Endothelial cell of umbilical vein (primary cell): ENCODE measurements at regions not wholly inside any gene's neighbourhood (a gene's known extent, or its start where the extent isn't known, plus 50 kb on each side); places are given as distances from the start of the nearest gene placed in this dataset.

Source experiments
- BruUV-seq: library from RNA; stranded (reverse); fragments of 400-500 nt; replicated peaks from 2 replicates; lab custom pipeline; 2021; lab: Mats Ljungman, UMichigan
- CTCF ChIA-PET: fragments of 300-600, 350-600 bp; sonication (Branson Sonifier 250); formaldehyde crosslinking; loops from one replicate; lab custom pipeline; 2021; ENCODE audit warnings: antibody characterized with exemption, inconsistent platforms; lab: Charles Lee
- POLR2A ChIA-PET: fragments of 300-600, 350-600 bp; sonication (Branson Sonifier 250); formaldehyde crosslinking; loops from one replicate; lab custom pipeline; 2021; ENCODE audit warnings: antibody characterized with exemption, inconsistent platforms; lab: Charles Lee
- DNase-seq: peaks from one replicate; pipeline ENCODE4 v3.0.0-alpha.2; 2011; ENCODE audit warnings: low read depth, low spot score
- FAIRE-seq: peaks from 2 replicates; lab custom pipeline; 2011; peaks lifted over from hg19 to GRCh38; lab: Jason Lieb, UNC
- H2AFZ ChIP-seq: 2 replicates; pipeline ENCODE4 v1.6.0; 2012; ENCODE audit warnings: low read depth, low read length, control low read depth, inconsistent platforms
- H3K27ac ChIP-seq: 2 replicates; pipeline ENCODE4 v1.5.1; 2011; ENCODE audit warnings: low read depth, mild to moderate bottlenecking, control low read depth, low read length, moderate library complexity; ENCODE audit not compliant: insufficient read depth
- H3K27me3 ChIP-seq, 2 experiments: 2 replicates each; pipeline versions ENCODE4 v1.6.0 to v1.6.1; 2011; ENCODE audit warnings: low read length in 2 of 2, mixed read lengths in 1 of 2; ENCODE audit not compliant: control insufficient read depth in 2 of 2, insufficient read depth in 2 of 2
- H3K36me3 ChIP-seq, 2 experiments: 2 replicates in 1 of 2; 3 replicates in 1 of 2; pipeline ENCODE4 v1.5.1; 2011; ENCODE audit warnings: low read length in 2 of 2, mild to moderate bottlenecking in 1 of 2, moderate library complexity in 1 of 2; ENCODE audit not compliant: control insufficient read depth in 2 of 2, insufficient read depth in 2 of 2; ENCODE audit errors: extremely low read depth in 1 of 2
- H3K4me1 ChIP-seq: 3 replicates; pipeline ENCODE4 v1.5.1; 2011; ENCODE audit warnings: mild to moderate bottlenecking, low read length; ENCODE audit not compliant: control insufficient read depth, insufficient read depth; ENCODE audit errors: extremely low read depth
- H3K4me2 ChIP-seq: 2 replicates; pipeline ENCODE4 v1.6.1; 2011; ENCODE audit warnings: low read length, control low read depth, mixed read lengths; ENCODE audit not compliant: insufficient read depth
- H3K4me3 ChIP-seq, 3 experiments: fragments of 200-600 bp in 1 of 3; sonication (generic), shearing (Covaris generic) in 1 of 3; replicated peaks in 1 of 3; 2 replicates each; pipeline ENCODE4 v1.5.1; 2011 to 2016; ENCODE audit warnings: control low read depth in 3 of 3, low read length in 3 of 3, mild to moderate bottlenecking in 2 of 3, inconsistent platforms in 1 of 3, low read depth in 1 of 3, moderate library complexity in 1 of 3; ENCODE audit not compliant: insufficient read depth in 1 of 3
- H3K79me2 ChIP-seq: 2 replicates; pipeline ENCODE4 v1.6.0; 2012; ENCODE audit warnings: low read length, inconsistent platforms; ENCODE audit not compliant: control insufficient read depth, insufficient read depth
- H3K9ac ChIP-seq: replicated peaks from 2 replicates; pipeline ENCODE3; 2011; ENCODE audit warnings: low read length, control low read depth; ENCODE audit not compliant: insufficient read depth; ENCODE audit errors: extremely low read depth
- H3K9me1 ChIP-seq: replicated peaks from 3 replicates; pipeline ENCODE4 v1.6.0; 2011; ENCODE audit warnings: mild to moderate bottlenecking, low read length; ENCODE audit not compliant: control insufficient read depth, insufficient read depth; ENCODE audit errors: extremely low read depth
- H3K9me3 ChIP-seq: replicated peaks from 2 replicates; pipeline ENCODE4 v1.5.1; 2012; ENCODE audit warnings: low read length, inconsistent platforms; ENCODE audit not compliant: control insufficient read depth, insufficient read depth
- H4K20me1 ChIP-seq: replicated peaks from 2 replicates; pipeline ENCODE3; 2011; ENCODE audit warnings: mild to moderate bottlenecking, low read length; ENCODE audit not compliant: control insufficient read depth, insufficient read depth; ENCODE audit errors: extremely low read depth
- CTCF ChIP-seq, 2 donors: IDR thresholded peaks; 1 replicate in 1 of 2; 2 replicates in 1 of 2; pipeline ENCODE4 v1.5.1; 2011; ENCODE audit warnings: low read length in 2 of 2, mild to moderate bottlenecking in 2 of 2, moderate library complexity in 2 of 2, control low read depth in 1 of 2, inconsistent platforms in 1 of 2, low read depth in 1 of 2; ENCODE audit not compliant: insufficient read depth in 1 of 2; ENCODE audit errors: extremely low read depth in 1 of 2
- EZH2 ChIP-seq: IDR thresholded peaks from 2 replicates; pipeline ENCODE4 v1.6.1; 2012; ENCODE audit warnings: borderline replicate concordance, low read depth, mild to moderate bottlenecking, moderate library complexity, low read length, inconsistent platforms; ENCODE audit not compliant: severe bottlenecking
- FOS ChIP-seq: IDR thresholded peaks from 2 replicates; pipeline ENCODE4 v1.6.1; 2011; ENCODE audit warnings: mild to moderate bottlenecking, low read length, moderate library complexity, borderline replicate concordance; ENCODE audit not compliant: insufficient read depth
- GATA2 ChIP-seq: IDR thresholded peaks from 2 replicates; pipeline ENCODE4 v1.7.0; 2011; ENCODE audit warnings: low read depth, mild to moderate bottlenecking, moderate library complexity, mixed read lengths, low read length; ENCODE audit not compliant: insufficient read length, insufficient read depth
- JUN ChIP-seq: IDR thresholded peaks from 2 replicates; pipeline ENCODE4 v1.6.1; 2011; ENCODE audit warnings: borderline replicate concordance, low read depth; ENCODE audit not compliant: insufficient read length, insufficient read depth
- MAX ChIP-seq: IDR thresholded peaks from 2 replicates; pipeline ENCODE4 v1.6.1; 2011; ENCODE audit not compliant: insufficient read depth, insufficient read length
- MYC ChIP-seq: IDR thresholded peaks from one replicate; pipeline ENCODE4 v1.6.1; 2011; ENCODE audit warnings: mild to moderate bottlenecking, low read depth, low read length
- POLR2A ChIP-seq: IDR thresholded peaks from 2 replicates; pipeline ENCODE4 v1.6.1; 2012; ENCODE audit warnings: low read depth, mild to moderate bottlenecking, control low read depth, low read length
- POLR2AphosphoS5 ChIP-seq: IDR thresholded peaks from 2 replicates; pipeline ENCODE4 v1.6.1; 2012; ENCODE audit warnings: low read depth, mild to moderate bottlenecking, control low read depth, low read length, moderate library complexity; ENCODE audit not compliant: insufficient read depth
- dilution Hi-C: fragments of 300-500 bp; cut with MboI; formaldehyde crosslinking; loops from one replicate; pipeline ENCODE4 v1.15.0; 2019; ENCODE audit warnings: low sequenced_read_pairs; ENCODE audit not compliant: extremely low pct_ligation_motif_present
- intact Hi-C: fragments of 100-400 bp; cut with micrococcal nuclease; formaldehyde crosslinking; loops from one replicate; pipeline ENCODE4 v1.10.0; 2022

- no peak for DNase-seq
- BruUV-seq: no TSS peak
- TF ChIP-seq EZH2: no peak
- TF ChIP-seq MAX: no peak
- no peak for TF ChIP-seq POLR2AphosphoS5
- no peak for TF ChIP-seq CTCF (IDR thresholded peaks at IDR 0.05; ENCODE audit: extremely low read depth in 1 of 2, insufficient read depth in 1 of 2, low read depth in 1 of 2, low read length in 2 of 2)
- TF ChIP-seq GATA2: no peak
- no peak for TF ChIP-seq FOS
- TF ChIP-seq MYC: no peak
- TF ChIP-seq JUN: no peak
- no peak for TF ChIP-seq POLR2A
- Histone ChIP-seq H3K27ac (no peak overlapping the region), H3K4me3 (no peak overlapping the region), H3K27me3 (peaks cover 0 to 4% of the 10 kb centered on the region in 2 experiments), H2AFZ (no peak overlapping the region), H3K4me2 (no peak overlapping the region), H3K79me2 (no peaks in the 10 kb centered on the region), H3K9ac (no peak overlapping the region), H3K9me1 (no peaks in the 10 kb centered on the region), H3K36me3 (no peaks in the 10 kb centered on the region), H4K20me1 (no peaks in the 10 kb centered on the region), H3K4me1 (no peaks in the 10 kb centered on the region), H3K9me3 (no peaks in the 10 kb centered on the region)
- CTCF ChIA-PET: no interaction called here
- intact Hi-C loops (loop anchor here (10.0 kb wide), 1 partner anchor 199 kb away; the partner anchor contains the start of gene IGFBP3), dilution Hi-C loops (no loop called here)
- no peak for FAIRE-seq
- POLR2A ChIA-PET: no interaction called here
These were observed 202.8 kb upstream of the IGFBP3 start for GRCh38 chr7:46123756-46124343.
